GM12875 (cell line): ENCODE measurements at regions not wholly inside any gene's neighbourhood (a gene's known extent, or its start where the extent isn't known, plus 50 kb on each side); places are given as distances from the start of the nearest gene placed in this dataset.

Experiments
- H3K4me3 ChIP-seq: one replicate; pipeline ENCODE4 v1.5.1; 2011; ENCODE audit warnings: low read depth, low read length, control low read depth
- TF ChIP-seq, protein P1 (sequence below): IDR thresholded peaks from 2 replicates; pipeline ENCODE4 v1.5.1; 2011; ENCODE audit warnings: low read depth, mild to moderate bottlenecking, control low read depth, inconsistent platforms, low read length, moderate library complexity, borderline replicate concordance; ENCODE audit not compliant: insufficient read depth

DNA sequence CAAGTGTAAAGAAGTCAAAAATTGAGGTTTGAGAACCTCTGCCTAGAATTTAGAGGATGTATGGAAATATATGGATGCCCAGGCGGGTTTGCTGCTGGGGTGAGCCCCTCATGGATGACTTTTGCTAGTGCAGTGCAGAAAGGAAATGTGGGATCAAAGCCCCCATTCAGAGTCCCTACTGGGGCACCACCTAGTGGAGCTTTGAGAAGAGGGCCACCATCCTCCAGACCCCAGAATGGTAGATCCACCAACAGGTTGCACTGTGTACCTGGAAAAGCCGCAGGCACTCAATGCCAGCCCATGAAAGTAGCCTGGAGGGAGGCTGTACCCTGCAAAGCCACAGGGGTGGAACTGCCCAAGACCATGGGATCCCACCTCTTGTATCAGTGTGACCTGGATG lies 330.7 kb upstream of the DPYD start:
- H3K4me3 ChIP-seq, result no peak overlapping the region
- TF ChIP-seq, protein P1, sequence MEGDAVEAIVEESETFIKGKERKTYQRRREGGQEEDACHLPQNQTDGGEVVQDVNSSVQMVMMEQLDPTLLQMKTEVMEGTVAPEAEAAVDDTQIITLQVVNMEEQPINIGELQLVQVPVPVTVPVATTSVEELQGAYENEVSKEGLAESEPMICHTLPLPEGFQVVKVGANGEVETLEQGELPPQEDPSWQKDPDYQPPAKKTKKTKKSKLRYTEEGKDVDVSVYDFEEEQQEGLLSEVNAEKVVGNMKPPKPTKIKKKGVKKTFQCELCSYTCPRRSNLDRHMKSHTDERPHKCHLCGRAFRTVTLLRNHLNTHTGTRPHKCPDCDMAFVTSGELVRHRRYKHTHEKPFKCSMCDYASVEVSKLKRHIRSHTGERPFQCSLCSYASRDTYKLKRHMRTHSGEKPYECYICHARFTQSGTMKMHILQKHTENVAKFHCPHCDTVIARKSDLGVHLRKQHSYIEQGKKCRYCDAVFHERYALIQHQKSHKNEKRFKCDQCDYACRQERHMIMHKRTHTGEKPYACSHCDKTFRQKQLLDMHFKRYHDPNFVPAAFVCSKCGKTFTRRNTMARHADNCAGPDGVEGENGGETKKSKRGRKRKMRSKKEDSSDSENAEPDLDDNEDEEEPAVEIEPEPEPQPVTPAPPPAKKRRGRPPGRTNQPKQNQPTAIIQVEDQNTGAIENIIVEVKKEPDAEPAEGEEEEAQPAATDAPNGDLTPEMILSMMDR, result no peak

DNA sequence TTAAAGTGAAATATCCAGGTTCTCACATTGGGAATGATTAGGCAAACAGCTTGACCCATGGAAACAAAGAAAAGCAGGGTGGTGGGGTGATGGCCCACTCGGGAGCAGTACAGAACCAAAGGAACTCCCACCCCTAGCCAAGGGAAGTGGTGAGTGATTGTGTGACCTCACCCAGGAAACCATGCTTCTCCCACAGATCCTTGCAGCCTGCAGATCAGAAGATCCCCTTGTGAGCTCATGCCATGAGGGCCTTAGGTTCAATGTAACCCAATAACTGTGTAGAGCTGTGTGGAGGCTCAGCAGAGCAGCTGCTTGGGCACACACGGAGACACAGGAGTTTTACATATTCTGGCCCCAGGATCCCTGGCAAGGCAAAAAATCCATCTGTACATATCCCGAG lies 311.8 kb upstream of the DPYD start:
- TF ChIP-seq, protein P1, result no peak
- no peak overlapping the region for H3K4me3 ChIP-seq

DNA sequence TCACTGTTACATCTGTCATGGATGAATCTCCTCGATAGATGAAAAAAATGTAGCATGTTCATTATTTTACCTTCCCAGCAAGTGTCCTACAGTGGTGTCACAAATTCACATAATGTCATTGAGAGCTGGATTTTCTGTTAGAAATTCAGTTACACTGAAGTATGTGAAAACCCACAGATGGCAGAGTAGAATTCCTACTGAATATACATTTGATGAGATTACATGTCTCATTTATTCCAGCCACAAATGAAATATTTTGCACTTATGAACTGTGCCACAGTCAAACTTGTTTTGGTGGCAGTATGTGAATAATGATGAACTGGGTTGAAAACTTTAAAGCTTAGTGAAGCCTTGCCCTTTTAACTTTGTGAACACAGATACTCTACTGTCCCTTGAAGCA lies 301.9 kb upstream of the DPYD start:
- no peak overlapping the region for H3K4me3 ChIP-seq
- TF ChIP-seq, protein P1, result no peak

GRCh38 chr1:98221923-98222322 lies 301.1 kb upstream of the DPYD start:
- no peak overlapping the region for H3K4me3 ChIP-seq
- TF ChIP-seq, protein P1, result no peak

- no peak overlapping the region for H3K4me3 ChIP-seq
- TF ChIP-seq, protein P1, result no peak
Measured at GRCh38 chr1:98217601-98218000, 296.8 kb upstream of the DPYD start.

DNA sequence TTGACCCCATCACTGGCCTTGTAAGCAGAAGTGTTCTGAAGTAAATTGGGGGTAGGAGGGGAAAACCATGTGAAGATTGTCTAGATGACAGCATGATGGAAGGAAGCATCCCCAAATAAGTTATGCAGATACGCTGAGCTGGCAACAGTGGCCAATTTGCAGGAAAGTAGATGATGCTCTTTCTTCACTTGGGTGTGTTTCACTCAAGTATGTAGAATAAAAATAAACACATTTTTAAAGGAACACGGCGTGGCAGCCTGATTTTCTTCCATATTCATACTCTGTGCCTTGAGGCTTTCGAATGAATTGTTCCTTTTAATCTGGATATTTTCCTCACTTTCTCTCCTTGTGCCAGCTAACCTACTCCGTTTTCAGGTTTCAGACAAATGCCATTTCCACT lies 295.5 kb upstream of the DPYD start:
- no peak overlapping the region for H3K4me3 ChIP-seq
- TF ChIP-seq, protein P1, result no peak

DNA sequence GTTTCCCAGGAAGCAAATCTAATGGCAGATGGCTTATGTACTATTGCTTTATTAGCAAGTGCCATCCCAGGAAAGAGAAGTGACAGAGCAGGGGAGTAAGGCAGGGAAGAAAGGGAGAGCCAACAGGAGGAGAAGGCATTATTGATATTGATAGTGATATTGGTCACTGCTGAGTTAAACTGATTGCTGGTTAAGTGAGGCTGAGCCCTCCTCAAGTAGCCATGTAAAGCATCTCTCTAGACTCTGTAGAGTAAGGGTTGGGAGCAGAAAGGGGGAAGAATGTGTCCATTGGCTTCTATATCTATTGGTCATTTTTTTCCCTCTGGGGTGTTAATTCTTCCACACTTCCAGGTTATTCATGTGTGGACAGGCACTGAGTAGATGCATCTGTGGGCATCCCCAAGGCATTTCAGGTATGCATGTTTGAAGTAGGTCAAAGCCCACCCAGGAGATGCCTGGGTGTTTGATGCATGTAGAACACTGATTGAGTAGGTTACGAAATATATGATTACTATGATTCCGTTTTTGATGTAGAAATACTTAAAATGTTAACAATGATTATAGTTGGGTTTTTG lies 290.5 kb upstream of the DPYD start:
- no peak overlapping the region for H3K4me3 ChIP-seq
- TF ChIP-seq, protein P1, result no peak
